CD4-positive, alpha-beta T cell (primary cell): ENCODE measurements at regions not wholly inside any gene's neighbourhood (a gene's known extent, or its start where the extent isn't known, plus 50 kb on each side); places are given as distances from the start of the nearest gene placed in this dataset.

ENCODE experiments used
- ATAC-seq: fragments of 200-7000 bp; cut with Tn5 transposase; one replicate; pipeline ENCODE4 v1.10.0; 2022; ENCODE audit warnings: mild to moderate bottlenecking; ENCODE audit not compliant: poor library complexity
- CTCF ChIA-PET: fragments of 350-600 bp; sonication (Branson Sonifier 250); formaldehyde crosslinking; loops from one replicate; lab custom pipeline; 2021; ENCODE audit warnings: antibody characterized with exemption, inconsistent platforms; lab: Charles Lee
- POLR2A ChIA-PET: fragments of 350-600 bp; sonication (Branson Sonifier 250); formaldehyde crosslinking; loops from one replicate; lab custom pipeline; 2021; ENCODE audit warnings: antibody characterized with exemption, inconsistent platforms; lab: Charles Lee
- DNase-seq, 14 experiments: peaks; one replicate each; pipeline ENCODE4 v3.0.0-alpha.2; 2013 to 2020; ENCODE audit warnings: mixed read lengths in 2 of 14
- H3K27ac ChIP-seq, 2 donors: one replicate each; pipeline versions ENCODE4 v1.5.1 to v1.7.0; 2013; ENCODE audit warnings: low read length in 2 of 2, low read depth in 1 of 2, mild to moderate bottlenecking in 1 of 2
- H3K27me3 ChIP-seq, 2 experiments: 1 replicate in 1 of 2; 2 replicates in 1 of 2; pipeline versions ENCODE4 v1.6.1 to v1.7.0; 2013; ENCODE audit warnings: low read length in 2 of 2, control low read depth in 1 of 2, mild to moderate bottlenecking in 1 of 2, moderate library complexity in 1 of 2; ENCODE audit not compliant: insufficient read depth in 2 of 2, control insufficient read depth in 1 of 2
- H3K36me3 ChIP-seq: one replicate; pipeline ENCODE4 v1.6.1; 2013; ENCODE audit warnings: low read length, control low read depth; ENCODE audit not compliant: insufficient read depth
- H3K4me1 ChIP-seq: one replicate; pipeline ENCODE4 v1.6.1; 2013; ENCODE audit warnings: low read length, control low read depth; ENCODE audit not compliant: insufficient read depth
- H3K4me3 ChIP-seq: one replicate; pipeline ENCODE4 v1.5.1; 2013; ENCODE audit warnings: mild to moderate bottlenecking, low read length, moderate library complexity
- H3K9me3 ChIP-seq, 2 experiments: 1 replicate in 1 of 2; 2 replicates in 1 of 2; pipeline versions ENCODE4 v1.6.1 to v1.7.0; 2013; ENCODE audit warnings: low read length in 2 of 2, mild to moderate bottlenecking in 2 of 2, control low read depth in 1 of 2, moderate library complexity in 1 of 2; ENCODE audit not compliant: control insufficient read depth in 1 of 2, insufficient read depth in 1 of 2
- H3K27ac Mint-ChIP-seq: one replicate; pipeline ENCODE4 v1.8.0; 2020; ENCODE audit warnings: mixed read lengths
- H3K27me3 Mint-ChIP-seq: one replicate; pipeline ENCODE4 v1.8.0; 2021; ENCODE audit warnings: mixed read lengths
- H3K36me3 Mint-ChIP-seq: one replicate; pipeline ENCODE4 v1.8.0; 2021; ENCODE audit warnings: low read depth, mixed read lengths
- H3K4me1 Mint-ChIP-seq: one replicate; pipeline ENCODE4 v1.8.0; 2021; ENCODE audit warnings: low read depth, mixed read lengths
- H3K4me3 Mint-ChIP-seq: one replicate; pipeline ENCODE4 v1.8.0; 2020; ENCODE audit warnings: mild to moderate bottlenecking, mixed read lengths
- H3K9me3 Mint-ChIP-seq: one replicate; pipeline ENCODE4 v1.8.0; 2020; ENCODE audit warnings: mixed read lengths
- CTCF ChIP-seq: fragments of 200-600 bp; IDR thresholded peaks from one replicate; pipeline ENCODE4 v1.8.0; 2022; ENCODE audit warnings: antibody characterized with exemption, mild to moderate bottlenecking
- intact Hi-C, 2 experiments: fragments of 100-400 bp; cut with DNase I in 1 of 2; cut with micrococcal nuclease in 1 of 2; formaldehyde crosslinking; loops; one replicate each; pipeline versions ENCODE4 v1.15.1 to v1.9.0; 2023 to 2025; cut with DNase I, micrococcal nuclease

GRCh38 chr4:19146038-19146437 lies 1105.7 kb upstream of the SLIT2 start:
- CTCF ChIA-PET: no interaction called here
- ATAC-seq: no peak
- no peak overlapping the region for H3K27ac Mint-ChIP-seq
- H3K4me1 ChIP-seq: no peaks in the 10 kb centered on the region
- H3K9me3 ChIP-seq: no peaks in the 10 kb centered on the region
- H3K4me1 Mint-ChIP-seq: no peaks in the 10 kb centered on the region
- no peaks in the 10 kb centered on the region for H3K36me3 Mint-ChIP-seq
- intact Hi-C loops: no loop called here
- DNase-seq: no peak
- no peaks in the 10 kb centered on the region for H3K36me3 ChIP-seq
- POLR2A ChIA-PET: no interaction called here
- H3K27me3 Mint-ChIP-seq: no peaks in the 10 kb centered on the region
- H3K9me3 Mint-ChIP-seq: peaks cover 11% of the 10 kb centered on the region
- TF ChIP-seq CTCF: no peak
- no peak overlapping the region for H3K4me3 Mint-ChIP-seq
- no peak overlapping the region for H3K4me3 ChIP-seq
- no peaks in the 10 kb centered on the region for H3K27me3 ChIP-seq
- H3K27ac ChIP-seq: no peak overlapping the region

- ChIA-PET POLR2A (no interaction called here), CTCF (no interaction called here)
- intact Hi-C loops: no loop called here
- ATAC-seq (no peak), DNase-seq (no peak)
- no peak overlapping the region for H3K27ac ChIP-seq
- Mint-ChIP-seq H3K9me3 (peaks cover 8% of the 10 kb centered on the region), H3K4me1 (no peaks in the 10 kb centered on the region), H3K36me3 (no peaks in the 10 kb centered on the region), H3K27me3 (no peaks in the 10 kb centered on the region), H3K4me3 (no peak overlapping the region), H3K27ac (no peak overlapping the region)
- no peaks in the 10 kb centered on the region for H3K4me1 ChIP-seq
- H3K36me3 ChIP-seq: no peaks in the 10 kb centered on the region
- H3K27me3 ChIP-seq: no peaks in the 10 kb centered on the region
- no peak for TF ChIP-seq CTCF
- no peak overlapping the region for H3K4me3 ChIP-seq
- no peaks in the 10 kb centered on the region for H3K9me3 ChIP-seq
These were observed 1114.5 kb upstream of the LCORL start for GRCh38 chr4:19135895-19136633.

- Histone ChIP-seq H3K9me3 (no peaks in the 10 kb centered on the region), H3K27me3 (no peaks in the 10 kb centered on the region), H3K27ac (no peak overlapping the region), H3K36me3 (no peaks in the 10 kb centered on the region), H3K4me1 (no peaks in the 10 kb centered on the region), H3K4me3 (no peak overlapping the region)
- Mint-ChIP-seq H3K36me3 (no peaks in the 10 kb centered on the region), H3K4me1 (no peaks in the 10 kb centered on the region), H3K27me3 (no peaks in the 10 kb centered on the region), H3K9me3 (peaks cover 8% of the 10 kb centered on the region), H3K4me3 (no peak overlapping the region), H3K27ac (no peak overlapping the region)
- DNase-seq (no peak), ATAC-seq (no peak)
- intact Hi-C loops: no loop called here
- ChIA-PET CTCF (interaction anchor here (0.9 kb wide), 1 partner anchor 10 kb away, joined by 3 read pairs; no protein-coding TSS in a partner anchor), POLR2A (no interaction called here)
- no peak for TF ChIP-seq CTCF
These were observed 1113.1 kb upstream of the LCORL start for GRCh38 chr4:19134685-19135084.
